ENCODE measurements at regions not wholly inside any gene's neighbourhood (a gene's known extent, or its start where the extent isn't known, plus 50 kb on each side); places are given as distances from the start of the nearest gene placed in this dataset.
A peak's percentile ranks its signal among the peaks of the same experiment; 100 is the strongest.

DNA sequence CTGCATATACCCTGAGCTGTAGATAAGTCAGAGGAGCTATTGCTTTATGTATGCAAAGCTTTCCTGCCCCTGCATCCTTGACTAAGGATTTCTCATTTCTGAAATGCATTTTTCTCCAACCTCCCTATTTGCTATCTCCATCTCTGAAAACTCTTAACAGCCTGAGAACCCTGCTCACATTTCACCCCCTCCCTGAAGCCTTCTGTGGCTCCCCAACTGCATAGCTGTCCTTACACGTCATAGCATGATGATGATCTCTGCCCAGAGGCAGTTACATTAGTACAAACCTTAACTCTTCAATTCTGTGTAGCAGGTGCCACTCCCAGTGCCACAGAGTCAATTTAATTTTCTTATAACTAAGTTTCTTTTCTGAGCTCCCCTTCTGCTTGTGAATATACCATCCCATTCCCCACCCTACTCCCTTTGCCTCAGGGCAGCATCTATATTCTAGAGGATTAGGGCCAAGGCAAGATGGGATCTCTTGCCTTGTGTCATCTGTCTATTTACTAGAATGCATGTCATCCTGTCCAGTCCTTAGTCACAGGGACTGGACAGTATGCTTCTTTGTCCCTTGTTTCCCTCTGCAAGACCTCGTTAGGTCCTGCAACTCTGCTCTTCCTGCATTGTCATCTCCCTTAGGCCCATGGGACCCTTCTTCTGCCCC is 149.7 kb upstream of the SPRY4 start:
- no peak for DNase-seq (ENCODE audit: low spot score)

DNA sequence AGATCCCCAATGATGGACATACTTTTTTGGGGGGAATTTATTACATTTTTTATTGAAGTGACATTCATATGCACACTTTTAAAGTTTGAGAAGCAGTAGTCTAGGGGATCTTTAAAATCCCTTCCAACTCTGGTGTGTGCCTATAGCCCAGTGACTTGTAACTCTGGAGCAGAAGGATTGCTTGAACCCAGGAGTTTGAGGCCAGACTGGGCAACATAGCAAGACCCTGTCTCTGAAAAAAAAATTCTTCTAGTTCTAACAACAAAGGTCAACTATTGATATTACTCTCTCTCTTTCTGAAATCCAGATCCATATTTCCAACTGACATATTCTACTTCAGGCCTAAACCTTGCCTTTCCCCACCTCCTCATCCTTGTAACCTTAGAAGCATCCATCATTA is 148.2 kb upstream of the SPRY4 start:
- DNase-seq (ENCODE audit: low spot score), result no peak

GRCh38 chr5:142472306-142472951 is 147.6 kb upstream of the SPRY4 start:
- DNase-seq (ENCODE audit: low spot score), result peak; percentile 75

DNA sequence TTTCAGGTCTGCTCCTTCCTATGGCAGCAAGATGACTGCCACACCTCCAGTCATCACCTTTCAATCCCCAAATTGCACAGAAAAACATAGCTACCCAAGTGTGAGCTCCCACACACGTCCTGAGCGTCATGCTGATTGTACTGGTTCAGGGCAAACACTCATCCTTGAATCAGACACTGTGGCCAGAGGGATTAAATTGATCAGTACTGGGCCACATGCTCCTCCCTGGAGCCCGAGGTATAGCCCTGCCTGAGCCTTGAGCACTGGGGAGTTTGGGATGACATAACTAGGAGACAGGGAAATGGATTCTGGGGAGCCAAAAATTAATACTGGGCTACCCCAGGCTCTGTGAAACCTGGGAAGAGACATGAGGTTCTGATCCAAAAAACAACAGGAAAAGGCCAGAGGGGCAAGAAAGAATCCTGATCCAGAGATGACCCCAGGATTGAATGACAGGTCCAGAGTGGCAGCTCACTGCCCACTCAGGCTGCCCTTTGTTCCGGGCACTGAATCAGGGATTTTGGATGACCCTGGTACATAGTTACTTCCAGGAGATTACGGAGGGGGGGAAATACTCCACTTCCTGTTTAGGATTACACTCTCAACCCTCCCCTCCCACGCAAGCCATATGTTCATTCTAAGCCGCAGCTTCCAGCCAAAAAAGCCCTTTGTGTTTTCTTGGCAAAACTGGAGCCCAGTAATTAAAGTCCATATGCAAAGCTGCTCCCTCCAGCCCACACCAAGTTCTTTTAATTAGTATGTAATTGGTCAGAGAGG is 141.6 kb upstream of the SPRY4 start:
- no peak for DNase-seq (ENCODE audit: low spot score)

DNA sequence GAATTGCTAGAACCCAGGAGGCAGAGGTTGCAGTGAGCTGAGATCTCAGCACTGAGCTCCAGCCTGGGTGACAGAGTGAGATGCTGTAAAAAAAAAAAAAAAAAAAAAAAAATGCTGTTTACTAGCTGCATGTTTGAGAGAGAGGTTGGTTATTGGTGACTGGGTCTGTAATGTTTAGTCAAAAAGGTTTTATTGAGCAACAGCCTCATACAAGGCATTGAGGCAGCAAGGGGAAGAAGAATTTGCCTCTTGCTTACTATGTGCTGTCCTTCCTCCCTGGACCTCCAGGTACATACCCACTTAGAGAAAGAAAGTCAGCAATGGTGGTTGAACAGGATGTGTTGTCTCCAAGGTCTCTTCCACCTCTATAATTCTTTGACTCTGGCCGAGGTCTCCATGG is 140.7 kb upstream of the SPRY4 start:
- DNase-seq (ENCODE audit: low spot score), result no peak

DNA sequence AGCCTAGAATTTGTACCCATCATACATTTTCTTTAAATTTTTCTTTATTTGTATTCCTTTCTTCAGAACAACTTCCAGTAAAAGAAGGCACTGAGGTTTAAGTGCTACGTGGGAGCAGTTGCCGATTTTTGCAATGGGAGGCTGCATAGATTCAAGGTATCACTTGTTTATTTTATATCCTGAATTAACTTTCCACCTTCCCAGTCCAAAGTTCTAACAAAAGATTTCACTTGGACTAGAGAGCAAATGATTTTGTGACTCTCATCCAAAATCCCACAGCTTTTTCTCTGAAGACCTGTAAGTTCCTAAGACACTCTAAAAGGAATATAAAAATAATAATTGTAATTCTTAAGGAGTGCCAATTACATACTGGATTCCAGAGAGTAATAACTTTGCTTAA is 139.1 kb upstream of the SPRY4 start:
- DNase-seq (ENCODE audit: low spot score), result no peak

DNA sequence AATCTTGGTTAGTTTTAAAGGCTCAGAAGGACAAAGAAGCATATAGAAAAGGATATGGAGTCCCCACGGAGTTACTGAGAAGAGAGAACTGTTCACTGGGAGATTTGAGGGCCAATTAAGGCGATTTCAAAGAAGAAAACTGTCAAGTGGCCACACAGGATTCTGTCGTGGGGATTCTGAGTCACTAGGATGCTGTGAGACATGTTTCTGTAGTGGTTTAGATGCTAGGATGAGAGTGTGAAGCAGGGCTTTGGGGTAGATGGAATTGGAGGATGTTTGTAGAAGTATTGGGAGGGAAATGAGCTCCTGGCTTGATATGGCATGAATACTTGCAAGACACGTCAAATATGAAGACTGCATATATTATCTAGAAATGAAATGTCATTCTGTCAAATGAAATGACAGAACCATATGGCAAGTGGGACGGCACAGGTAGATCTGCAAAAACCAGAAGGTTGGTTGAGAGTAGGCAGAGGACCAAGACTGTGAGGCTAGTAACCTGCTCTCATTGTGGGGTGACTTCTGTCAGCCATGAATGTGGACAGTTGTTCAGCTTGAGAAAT is 136.3 kb upstream of the SPRY4 start:
- DNase-seq (ENCODE audit: low spot score), result no peak

GRCh38 chr5:142459209-142459608 is 134.4 kb upstream of the SPRY4 start:
- DNase-seq (ENCODE audit: low spot score), result no peak

DNA sequence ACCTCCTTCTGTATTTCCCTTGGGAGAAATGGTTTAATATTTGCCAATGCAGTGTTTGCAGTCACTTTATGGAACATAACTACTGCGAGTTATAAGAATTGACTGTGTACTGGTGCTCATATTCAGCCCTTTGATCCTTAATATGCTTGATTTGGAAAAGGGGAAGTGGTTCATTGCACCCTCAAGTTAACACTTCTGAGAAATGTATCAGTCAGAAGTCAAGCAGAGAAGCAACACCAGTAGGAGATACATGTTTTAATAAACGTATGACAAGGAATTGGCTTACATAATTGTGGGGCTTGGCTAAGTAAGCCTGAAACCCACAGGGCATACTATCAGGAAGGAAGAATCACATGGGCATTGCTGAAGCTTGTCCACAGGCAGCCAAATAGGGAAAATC is 131.0 kb upstream of the SPRY4 start:
- no peak for DNase-seq (ENCODE audit: low spot score)

DNA sequence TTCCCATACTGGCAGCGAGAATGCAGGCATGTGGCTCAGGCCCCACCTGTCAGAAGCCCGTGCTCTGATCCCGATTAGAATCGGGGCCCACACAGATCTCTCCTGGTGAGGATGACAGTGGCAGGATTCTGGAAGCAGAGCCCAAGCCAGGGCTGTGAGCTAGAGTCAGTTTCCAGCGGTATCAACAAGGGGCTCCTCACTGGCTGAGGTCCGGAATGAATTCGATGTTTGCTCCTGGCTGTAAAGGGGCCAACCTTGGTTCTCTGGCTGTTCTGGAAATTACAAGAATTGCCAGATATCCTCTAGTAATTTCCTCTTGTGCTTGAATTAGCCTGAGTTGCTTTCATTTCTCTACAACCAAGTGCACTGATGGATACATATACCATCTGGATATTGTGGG is 129.1 kb upstream of the SPRY4 start:
- no peak for DNase-seq (ENCODE audit: low spot score)

- DNase-seq (ENCODE audit: low spot score), result no peak
Observed at GRCh38 chr5:142450419-142450818, 125.6 kb upstream of the SPRY4 start.

DNA sequence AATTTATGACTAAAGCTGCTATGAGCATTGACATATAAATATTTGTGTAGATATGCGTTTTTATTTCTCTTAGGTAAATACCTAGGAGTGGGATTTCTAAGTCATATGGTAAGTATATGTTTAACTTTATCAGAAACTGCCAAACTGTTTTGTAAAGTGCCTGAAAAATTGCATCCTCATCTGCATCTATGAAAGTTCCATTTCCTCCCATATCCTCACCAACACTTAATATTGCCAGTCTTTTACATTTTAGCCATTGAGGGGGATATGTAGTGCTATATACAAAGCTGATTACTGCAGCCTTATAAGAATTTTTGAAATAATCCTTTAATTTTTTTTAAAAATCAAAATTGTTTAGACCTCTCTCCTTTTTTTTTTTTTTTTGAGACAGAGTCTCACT is 123.1 kb upstream of the SPRY4 start:
- DNase-seq (ENCODE audit: low spot score), result no peak

- DNase-seq (ENCODE audit: low spot score), result no peak
Observed at GRCh38 chr5:142446960-142447279, 122.1 kb upstream of the SPRY4 start.

DNA sequence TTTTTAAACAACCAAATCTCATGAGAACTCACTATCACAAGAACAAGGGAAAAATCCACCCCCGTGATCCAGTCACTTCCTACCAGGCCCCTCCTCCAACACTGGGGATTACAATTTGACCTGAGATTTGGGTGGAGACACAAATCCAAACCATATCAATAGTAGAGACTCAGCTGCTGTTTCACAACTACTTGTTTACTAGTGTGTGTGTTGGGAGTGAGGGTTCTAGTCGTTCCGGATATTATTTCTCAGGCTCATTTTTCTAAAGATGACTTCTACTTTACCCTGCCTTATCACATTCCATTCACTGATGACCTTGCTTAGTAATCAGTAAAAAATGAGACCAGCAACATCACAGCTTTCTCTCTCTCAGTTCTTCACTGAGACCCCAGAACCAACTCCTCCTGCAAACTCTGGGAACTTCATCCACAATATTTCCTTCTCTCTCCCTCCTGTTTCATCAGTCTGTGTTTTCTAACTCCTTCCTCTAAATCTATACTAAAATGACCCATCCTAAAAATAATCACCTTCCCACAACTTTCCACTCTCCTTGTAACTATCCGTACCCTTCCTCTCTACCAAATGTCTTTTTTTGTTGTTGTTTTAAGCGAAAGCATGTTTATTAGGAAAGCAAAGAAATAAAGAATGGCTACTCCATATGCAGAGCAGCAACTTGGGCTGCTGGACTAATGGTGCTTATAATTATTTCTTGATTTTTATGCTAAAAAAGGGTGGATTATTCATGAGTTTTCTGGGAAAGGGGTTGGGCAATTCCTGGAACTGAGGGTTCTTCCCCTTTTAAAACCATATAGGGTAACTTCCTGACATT is 121.5 kb upstream of the SPRY4 start:
- DNase-seq (ENCODE audit: low spot score), result no peak

- no peak for DNase-seq (ENCODE audit: low spot score)
Observed at GRCh38 chr5:142445266-142445665, 120.4 kb upstream of the SPRY4 start.

- no peak for DNase-seq (ENCODE audit: low spot score)
Observed at GRCh38 chr5:142441616-142442015, 116.8 kb upstream of the SPRY4 start.

DNA sequence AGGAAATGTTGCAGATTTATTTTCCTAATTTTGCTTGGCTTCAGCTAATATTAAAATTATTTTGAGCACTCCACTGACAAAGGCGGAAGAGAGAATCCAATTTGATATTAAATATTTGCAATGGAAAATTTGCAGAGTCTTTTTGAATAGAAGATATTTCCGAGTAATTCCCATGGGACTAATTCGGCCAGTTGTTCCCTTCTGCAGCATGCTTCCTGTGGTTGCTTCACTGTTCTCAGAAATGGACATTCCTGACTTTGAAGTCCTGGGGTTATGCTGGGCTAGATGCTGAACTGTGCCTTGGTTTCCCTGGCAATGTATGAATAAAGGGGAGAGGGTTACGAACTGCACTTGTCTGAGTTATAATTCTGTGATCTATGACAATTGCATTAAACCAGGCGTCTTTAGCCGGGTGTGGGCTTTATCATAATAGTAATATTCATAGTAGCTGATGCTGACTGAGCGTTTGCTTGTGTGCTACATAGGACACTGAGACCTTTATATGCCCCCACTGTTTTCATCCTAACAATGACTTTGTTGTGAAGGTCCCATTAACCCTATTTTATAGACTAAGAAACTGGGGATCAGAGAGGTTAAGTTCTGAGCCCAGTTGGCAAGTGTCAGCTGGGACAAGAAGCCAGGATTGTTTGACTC is 114.5 kb upstream of the SPRY4 start:
- no peak for DNase-seq (ENCODE audit: low spot score)

GRCh38 chr5:142438573-142438972 is 113.8 kb upstream of the SPRY4 start:
- DNase-seq (ENCODE audit: low spot score), result no peak

GRCh38 chr5:142437563-142437962 is 112.7 kb upstream of the SPRY4 start:
- DNase-seq (ENCODE audit: low spot score), result no peak

DNA sequence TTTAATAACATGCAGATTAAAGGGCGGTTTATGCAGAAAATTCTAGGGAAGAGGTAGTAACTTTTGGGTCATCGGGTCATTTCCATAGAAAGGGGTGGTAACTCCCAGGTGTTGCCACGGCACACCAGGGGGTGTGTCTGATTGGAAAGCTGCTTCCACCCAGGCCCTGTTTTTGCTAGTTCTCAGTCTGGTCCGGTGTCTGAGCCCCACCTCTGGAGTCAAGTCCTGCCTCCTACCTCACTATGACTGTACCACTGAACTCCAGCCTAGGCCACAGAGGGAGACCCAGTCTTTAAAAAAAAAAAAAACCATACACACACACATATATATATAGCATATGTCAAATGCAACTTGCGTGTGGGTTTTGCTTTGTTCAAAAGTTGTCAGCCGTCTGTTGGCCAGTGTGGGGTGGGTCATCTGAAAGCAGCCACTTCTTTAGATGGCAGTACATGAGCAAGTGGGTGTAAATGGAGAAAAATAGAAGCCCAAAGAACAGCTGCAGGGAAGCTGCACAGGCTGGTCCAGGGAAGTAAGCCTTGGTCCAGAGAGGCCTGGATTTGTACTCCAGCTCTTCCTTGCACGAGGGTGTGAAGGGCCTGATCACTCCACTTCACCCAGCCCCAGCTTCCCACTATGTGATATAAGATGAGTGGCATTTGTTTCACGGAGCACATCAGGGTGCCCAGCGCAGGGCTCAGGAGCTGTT is 110.7 kb upstream of the SPRY4 start:
- no peak for DNase-seq (ENCODE audit: low spot score)

GRCh38 chr5:142434322-142434612 is 109.4 kb upstream of the SPRY4 start:
- no peak for DNase-seq (ENCODE audit: low spot score)
